ENCODE measurements at regions not wholly inside any gene's neighbourhood (a gene's known extent, or its start where the extent isn't known, plus 50 kb on each side); places are given as distances from the start of the nearest gene placed in this dataset.

DNA sequence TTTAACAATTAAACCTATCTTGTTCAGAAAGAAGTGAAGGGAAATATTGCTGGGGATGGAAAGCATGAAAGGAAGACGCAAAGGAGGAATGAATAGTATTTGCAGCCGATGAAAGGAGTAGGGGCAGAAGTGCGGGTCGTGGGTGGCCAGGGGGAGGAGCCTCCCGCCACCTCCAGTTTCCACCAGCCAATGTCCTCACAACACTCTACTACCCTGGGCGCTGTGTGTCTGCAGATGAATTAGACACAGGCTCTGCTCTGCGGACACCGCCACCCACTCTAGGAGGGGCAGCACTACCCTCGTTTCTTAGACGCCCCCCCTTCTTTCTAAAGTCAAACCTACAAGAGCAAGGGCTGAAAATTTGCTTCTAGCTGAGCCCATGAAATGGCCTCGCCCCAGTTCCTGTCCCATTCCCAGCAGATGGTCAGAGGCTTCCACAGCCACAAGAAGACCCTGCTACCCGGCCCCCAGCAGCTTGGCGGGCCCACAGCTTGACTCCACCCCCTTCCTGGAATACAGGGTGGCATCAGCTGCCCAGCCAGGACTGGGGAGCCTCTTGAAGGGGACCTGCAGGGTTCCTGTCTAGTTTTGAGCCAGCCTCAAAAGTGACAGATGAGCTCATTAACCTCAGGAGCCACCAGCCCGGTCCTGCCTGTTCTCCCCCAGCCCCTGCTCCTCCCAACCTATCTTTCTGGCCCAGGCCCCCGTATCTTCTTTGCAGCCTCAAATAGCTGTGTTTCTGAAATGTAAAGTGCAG is 268.1 kb downstream of the BUD13 start:
- no peak for DNase-seq (ENCODE audit: low read depth)
- H3K4me3 ChIP-seq (ENCODE audit: control insufficient read depth, low read depth, low read length) = no peak overlapping the region
- TF ChIP-seq, protein P1, sequence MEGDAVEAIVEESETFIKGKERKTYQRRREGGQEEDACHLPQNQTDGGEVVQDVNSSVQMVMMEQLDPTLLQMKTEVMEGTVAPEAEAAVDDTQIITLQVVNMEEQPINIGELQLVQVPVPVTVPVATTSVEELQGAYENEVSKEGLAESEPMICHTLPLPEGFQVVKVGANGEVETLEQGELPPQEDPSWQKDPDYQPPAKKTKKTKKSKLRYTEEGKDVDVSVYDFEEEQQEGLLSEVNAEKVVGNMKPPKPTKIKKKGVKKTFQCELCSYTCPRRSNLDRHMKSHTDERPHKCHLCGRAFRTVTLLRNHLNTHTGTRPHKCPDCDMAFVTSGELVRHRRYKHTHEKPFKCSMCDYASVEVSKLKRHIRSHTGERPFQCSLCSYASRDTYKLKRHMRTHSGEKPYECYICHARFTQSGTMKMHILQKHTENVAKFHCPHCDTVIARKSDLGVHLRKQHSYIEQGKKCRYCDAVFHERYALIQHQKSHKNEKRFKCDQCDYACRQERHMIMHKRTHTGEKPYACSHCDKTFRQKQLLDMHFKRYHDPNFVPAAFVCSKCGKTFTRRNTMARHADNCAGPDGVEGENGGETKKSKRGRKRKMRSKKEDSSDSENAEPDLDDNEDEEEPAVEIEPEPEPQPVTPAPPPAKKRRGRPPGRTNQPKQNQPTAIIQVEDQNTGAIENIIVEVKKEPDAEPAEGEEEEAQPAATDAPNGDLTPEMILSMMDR (conservative IDR thresholded peaks at IDR 0.05; ENCODE audit: control insufficient read depth, insufficient read depth, low read depth, low read length) = no peak

DNA sequence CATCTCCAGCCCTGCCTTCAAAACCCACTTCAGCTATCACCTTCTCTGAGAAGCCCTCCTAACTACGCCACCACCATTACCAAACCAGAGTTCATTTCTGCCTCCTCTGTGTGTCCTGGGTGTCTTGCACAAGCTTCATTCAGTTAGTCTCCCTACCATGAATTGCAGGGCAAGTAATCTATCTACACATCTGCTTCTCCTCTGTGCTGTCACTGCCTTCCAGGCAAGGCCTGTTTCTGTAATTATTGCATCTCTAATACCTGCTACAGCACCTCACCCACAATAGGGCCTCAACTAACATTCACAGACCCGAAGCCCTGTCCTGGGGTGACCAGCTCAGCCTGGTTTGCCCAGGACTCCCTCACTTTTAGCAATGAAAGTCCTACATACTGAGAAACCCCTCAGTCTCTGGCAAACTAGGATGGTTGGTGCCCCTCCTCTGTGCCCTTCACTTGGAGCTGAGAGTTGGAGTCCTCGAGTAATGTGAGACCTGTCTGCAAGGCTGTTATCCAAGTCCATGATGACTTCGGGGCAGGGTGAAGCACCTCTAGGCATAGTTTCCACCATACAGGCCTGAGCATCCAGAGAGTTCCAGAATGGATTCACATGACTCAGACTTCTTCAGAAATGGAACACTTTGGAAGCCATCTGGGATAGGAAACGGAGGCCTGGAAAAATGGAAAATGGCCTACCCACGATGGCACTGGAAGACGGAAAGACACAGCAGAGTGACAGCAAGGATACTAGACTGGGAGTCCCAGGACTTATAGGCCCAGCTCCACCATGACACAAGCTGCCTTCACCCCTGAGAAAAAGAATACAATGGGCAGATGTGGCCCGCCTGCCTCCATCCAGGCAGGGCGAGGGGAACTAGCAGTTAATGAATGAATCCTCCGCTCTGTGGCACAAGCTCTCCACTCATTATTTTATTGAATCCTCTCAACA is 269.3 kb downstream of the BUD13 start:
- DNase-seq (ENCODE audit: low read depth) = no peak
- TF ChIP-seq, protein P1 (conservative IDR thresholded peaks at IDR 0.05; ENCODE audit: control insufficient read depth, insufficient read depth, low read depth, low read length) = no peak
- H3K4me3 ChIP-seq (ENCODE audit: control insufficient read depth, low read depth, low read length) = no peak overlapping the region

DNA sequence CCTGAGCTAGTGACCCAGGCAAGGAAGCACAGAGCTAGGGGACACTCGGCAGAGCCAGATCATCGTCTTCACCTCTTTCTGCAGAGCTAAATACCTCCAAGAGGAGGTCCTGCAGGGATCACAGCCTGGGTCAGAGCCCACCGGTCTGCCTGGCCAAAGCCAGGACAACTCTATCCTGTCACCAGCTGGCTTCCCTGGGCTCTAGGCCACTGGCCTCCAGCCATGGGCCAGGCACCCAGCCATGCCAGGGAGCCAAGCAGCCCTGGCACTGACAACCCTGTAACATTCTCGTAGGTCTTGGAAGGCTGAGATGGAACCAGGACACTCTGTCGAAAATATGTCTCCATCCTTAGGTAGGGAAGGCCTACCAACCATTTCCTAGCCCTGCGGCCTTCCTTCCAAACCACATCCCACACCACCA is 270.1 kb downstream of the BUD13 start:
- no peak for DNase-seq (ENCODE audit: low read depth)
- TF ChIP-seq, protein P1 (conservative IDR thresholded peaks at IDR 0.05; ENCODE audit: control insufficient read depth, insufficient read depth, low read depth, low read length) = no peak
- H3K4me3 ChIP-seq (ENCODE audit: control insufficient read depth, low read depth, low read length) = no peak overlapping the region

DNA sequence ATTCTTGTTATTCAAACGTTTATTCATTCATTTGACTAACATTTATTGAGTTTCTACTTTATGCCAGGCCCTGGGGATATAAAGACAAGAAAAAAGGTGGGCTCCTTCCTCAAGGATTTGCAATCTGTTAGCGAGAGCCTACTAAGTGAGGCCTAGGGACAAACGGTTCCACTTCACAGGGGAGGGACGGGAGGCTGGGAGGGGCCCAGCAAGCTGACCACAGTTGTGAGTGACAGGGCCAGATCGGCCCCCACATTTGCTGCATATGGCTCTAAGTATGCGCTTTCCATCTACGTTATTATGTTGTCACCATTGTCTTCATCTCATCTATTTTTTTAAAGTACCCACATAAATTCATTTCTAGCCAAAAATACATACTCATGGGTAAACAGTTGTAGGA is 271.1 kb downstream of the BUD13 start:
- DNase-seq (ENCODE audit: low read depth) = no peak
- no peak overlapping the region for H3K4me3 ChIP-seq (ENCODE audit: control insufficient read depth, low read depth, low read length)
- TF ChIP-seq, protein P1 (conservative IDR thresholded peaks at IDR 0.05; ENCODE audit: control insufficient read depth, insufficient read depth, low read depth, low read length) = no peak

DNA sequence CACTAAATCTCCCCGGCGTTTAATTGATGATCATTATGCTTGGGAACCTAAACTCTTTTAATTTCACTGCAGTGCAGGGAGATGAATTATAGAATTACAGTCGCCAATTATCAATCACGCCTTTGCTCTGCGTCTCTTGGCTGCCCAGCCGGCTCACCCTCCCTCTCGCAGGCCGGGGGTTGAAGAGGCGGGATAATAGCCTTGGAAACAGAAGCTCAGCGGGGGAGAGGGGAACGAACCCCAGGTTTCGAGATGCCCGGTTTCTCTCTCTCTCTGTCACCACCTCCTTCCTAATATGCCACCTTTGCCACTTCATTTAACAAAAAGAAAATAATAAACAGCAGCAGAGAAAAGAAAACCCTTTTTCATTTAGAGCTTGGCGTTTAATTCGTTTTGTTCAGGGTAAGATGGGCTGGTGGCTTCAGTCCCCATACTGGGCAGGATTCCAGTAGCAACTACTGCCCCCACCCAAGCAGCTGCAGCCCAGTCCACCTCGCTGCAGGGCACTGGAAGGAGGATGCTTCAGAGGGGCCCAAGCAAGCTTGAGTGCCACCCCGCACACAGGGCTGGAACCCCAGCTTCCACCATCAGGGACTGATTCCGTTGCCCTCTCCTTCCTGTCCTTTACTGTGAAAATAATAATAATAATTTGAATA is 271.7 kb downstream of the BUD13 start:
- H3K4me3 ChIP-seq (ENCODE audit: control insufficient read depth, low read depth, low read length) = no peak overlapping the region
- TF ChIP-seq, protein P1 (conservative IDR thresholded peaks at IDR 0.05; ENCODE audit: control insufficient read depth, insufficient read depth, low read depth, low read length) = no peak
- no peak for DNase-seq (ENCODE audit: low read depth)

Measured in fibroblast of mammary gland (primary cell).